ENCODE measurements at regions not wholly inside any gene's neighbourhood (a gene's known extent, or its start where the extent isn't known, plus 50 kb on each side); places are given as distances from the start of the nearest gene placed in this dataset.

DNA sequence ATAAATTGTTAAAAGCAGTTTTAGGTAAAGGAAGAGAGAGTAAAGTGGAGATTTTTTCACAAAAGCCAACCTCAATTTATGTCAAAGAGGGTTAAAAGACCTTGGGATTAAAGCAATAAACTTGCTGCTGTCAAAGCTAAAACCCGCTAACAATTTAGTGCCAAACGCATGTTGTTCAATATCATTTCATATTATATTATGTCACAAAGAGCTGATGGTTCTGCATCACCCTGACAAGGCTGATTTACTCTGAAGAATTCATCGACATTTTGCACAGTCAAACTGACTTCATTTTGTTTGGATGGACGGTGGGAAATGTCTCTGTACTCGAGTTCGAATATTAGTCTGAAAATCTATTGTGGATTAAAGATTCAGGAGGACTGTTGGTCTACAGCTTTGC lies 315.8 kb upstream of the TSHZ3 start:
- no peak for FAIRE-seq

GRCh38 chr19:31666126-31666525 lies 316.9 kb upstream of the TSHZ3 start:
- no peak for DNase-seq (ENCODE audit: insufficient read length, low spot score)
- no peak for FAIRE-seq

More for the DNA sequence above, 315.8 kb upstream of the TSHZ3 start:
- TF ChIP-seq TAF1 (IDR thresholded peaks at IDR 0.05; ENCODE audit: low read depth, low read length) (no peak), SPI1 (IDR thresholded peaks at IDR 0.05; ENCODE audit: low read depth, low read length) (no peak), POLR2AphosphoS5 (IDR thresholded peaks at IDR 0.05; ENCODE audit: low read depth, low read length) (no peak), POLR2A (IDR thresholded peaks at IDR 0.05; ENCODE audit: low read depth, low read length) (no peak), PAX5 (IDR thresholded peaks at IDR 0.05; ENCODE audit: insufficient read depth, low read length, severe bottlenecking) (no peak), POU2F2 (IDR thresholded peaks at IDR 0.05; ENCODE audit: low read depth, low read length) (no peak)
- no peak for DNase-seq (ENCODE audit: insufficient read length, low spot score)

GRCh38 chr19:31667106-31667505 lies 317.9 kb upstream of the TSHZ3 start:
- FAIRE-seq: no peak
- TF ChIP-seq POLR2AphosphoS5 (IDR thresholded peaks at IDR 0.05; ENCODE audit: low read depth, low read length) (no peak), SPI1 (IDR thresholded peaks at IDR 0.05; ENCODE audit: low read depth, low read length) (no peak), POU2F2 (IDR thresholded peaks at IDR 0.05; ENCODE audit: low read depth, low read length) (no peak), POLR2A (IDR thresholded peaks at IDR 0.05; ENCODE audit: low read depth, low read length) (no peak), TAF1 (IDR thresholded peaks at IDR 0.05; ENCODE audit: low read depth, low read length) (no peak), PAX5 (IDR thresholded peaks at IDR 0.05; ENCODE audit: insufficient read depth, low read length, severe bottlenecking) (no peak)
- DNase-seq (ENCODE audit: insufficient read length, low spot score): no peak

More at GRCh38 chr19:31666126-31666525, 316.9 kb upstream of the TSHZ3 start:
- no peak for TF ChIP-seq POLR2AphosphoS5 (IDR thresholded peaks at IDR 0.05; ENCODE audit: low read depth, low read length)
- TF ChIP-seq SPI1 (IDR thresholded peaks at IDR 0.05; ENCODE audit: low read depth, low read length): no peak
- no peak for TF ChIP-seq PAX5 (IDR thresholded peaks at IDR 0.05; ENCODE audit: insufficient read depth, low read length, severe bottlenecking)
- no peak for TF ChIP-seq TAF1 (IDR thresholded peaks at IDR 0.05; ENCODE audit: low read depth, low read length)
- no peak for TF ChIP-seq POU2F2 (IDR thresholded peaks at IDR 0.05; ENCODE audit: low read depth, low read length)
- no peak for TF ChIP-seq POLR2A (IDR thresholded peaks at IDR 0.05; ENCODE audit: low read depth, low read length)

DNA sequence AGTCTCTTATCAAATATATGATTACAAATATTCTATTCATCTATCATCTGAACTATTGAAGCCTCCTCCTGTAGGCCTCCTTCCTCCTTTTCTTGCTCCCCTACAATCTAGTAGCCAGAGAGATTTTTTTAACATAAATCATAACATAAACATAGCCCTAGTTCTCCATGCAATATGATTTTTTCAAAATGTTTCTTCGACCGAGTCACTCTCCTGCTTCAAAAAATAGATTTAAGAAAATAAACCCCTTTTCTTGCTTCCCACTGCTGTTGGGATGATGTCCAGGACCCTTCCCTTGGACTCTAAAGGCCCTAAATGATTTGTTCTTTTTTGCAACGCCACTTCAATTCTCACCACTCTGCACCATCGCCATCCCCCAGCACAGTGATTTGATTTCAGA lies 319.7 kb upstream of the TSHZ3 start:
- no peak for TF ChIP-seq TAF1 (IDR thresholded peaks at IDR 0.05; ENCODE audit: low read depth, low read length)
- no peak for DNase-seq (ENCODE audit: insufficient read length, low spot score)
- FAIRE-seq: no peak

GRCh38 chr19:31670931-31671330 lies 321.7 kb upstream of the TSHZ3 start:
- DNase-seq (ENCODE audit: insufficient read length, low spot score) (no peak), FAIRE-seq (no peak)
- TF ChIP-seq POU2F2 (IDR thresholded peaks at IDR 0.05; ENCODE audit: low read depth, low read length) (no peak), PAX5 (IDR thresholded peaks at IDR 0.05; ENCODE audit: insufficient read depth, low read length, severe bottlenecking) (no peak), POLR2AphosphoS5 (IDR thresholded peaks at IDR 0.05; ENCODE audit: low read depth, low read length) (no peak), POLR2A (IDR thresholded peaks at IDR 0.05; ENCODE audit: low read depth, low read length) (no peak)

DNA sequence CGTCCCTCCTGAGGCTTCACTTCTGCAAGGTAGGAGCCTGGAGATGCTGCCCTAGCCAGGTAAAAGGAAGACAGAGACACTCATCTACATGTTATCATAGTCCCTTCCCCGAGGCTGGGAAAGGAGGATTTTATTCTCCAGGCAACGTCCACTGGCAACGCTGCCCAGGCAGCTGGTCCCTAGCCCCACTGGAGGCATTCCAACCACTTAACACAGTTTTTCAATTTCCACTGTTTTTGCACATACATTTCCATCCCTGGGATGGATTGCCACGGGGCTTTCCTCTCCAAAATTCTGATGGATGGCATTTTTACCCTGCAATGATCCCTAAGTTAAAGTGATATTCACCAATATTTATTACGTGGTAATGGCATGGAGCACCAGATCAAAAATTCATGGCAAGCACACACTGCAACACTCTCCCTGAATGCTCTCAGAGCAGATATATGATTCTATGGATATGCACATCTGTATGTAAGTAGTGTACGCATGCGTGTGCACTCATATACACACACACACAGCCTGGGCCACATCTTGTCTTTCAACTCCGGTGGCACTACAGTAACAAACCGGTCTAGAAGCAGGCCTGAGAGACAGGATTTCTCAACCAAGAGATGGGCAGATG lies 322.3 kb upstream of the TSHZ3 start:
- FAIRE-seq (no peak), DNase-seq (ENCODE audit: insufficient read length, low spot score) (no peak)
- TF ChIP-seq POU2F2 (IDR thresholded peaks at IDR 0.05; ENCODE audit: low read depth, low read length) (no peak), TAF1 (IDR thresholded peaks at IDR 0.05; ENCODE audit: low read depth, low read length) (no peak), PAX5 (IDR thresholded peaks at IDR 0.05; ENCODE audit: insufficient read depth, low read length, severe bottlenecking) (no peak), SPI1 (IDR thresholded peaks at IDR 0.05; ENCODE audit: low read depth, low read length) (no peak), POLR2AphosphoS5 (IDR thresholded peaks at IDR 0.05; ENCODE audit: low read depth, low read length) (no peak), POLR2A (IDR thresholded peaks at IDR 0.05; ENCODE audit: low read depth, low read length) (no peak)

- no peak for TF ChIP-seq TAF1 (IDR thresholded peaks at IDR 0.05; ENCODE audit: low read depth, low read length)
- no peak for TF ChIP-seq POLR2A (IDR thresholded peaks at IDR 0.05; ENCODE audit: low read depth, low read length)
- TF ChIP-seq SPI1 (IDR thresholded peaks at IDR 0.05; ENCODE audit: low read depth, low read length): no peak
- no peak for TF ChIP-seq POLR2AphosphoS5 (IDR thresholded peaks at IDR 0.05; ENCODE audit: low read depth, low read length)
- TF ChIP-seq PAX5 (IDR thresholded peaks at IDR 0.05; ENCODE audit: insufficient read depth, low read length, severe bottlenecking): no peak
- no peak for TF ChIP-seq POU2F2 (IDR thresholded peaks at IDR 0.05; ENCODE audit: low read depth, low read length)
- DNase-seq (ENCODE audit: insufficient read length, low spot score): no peak
- no peak for FAIRE-seq
Measured at GRCh38 chr19:31674503-31675192, 325.4 kb upstream of the TSHZ3 start.

DNA sequence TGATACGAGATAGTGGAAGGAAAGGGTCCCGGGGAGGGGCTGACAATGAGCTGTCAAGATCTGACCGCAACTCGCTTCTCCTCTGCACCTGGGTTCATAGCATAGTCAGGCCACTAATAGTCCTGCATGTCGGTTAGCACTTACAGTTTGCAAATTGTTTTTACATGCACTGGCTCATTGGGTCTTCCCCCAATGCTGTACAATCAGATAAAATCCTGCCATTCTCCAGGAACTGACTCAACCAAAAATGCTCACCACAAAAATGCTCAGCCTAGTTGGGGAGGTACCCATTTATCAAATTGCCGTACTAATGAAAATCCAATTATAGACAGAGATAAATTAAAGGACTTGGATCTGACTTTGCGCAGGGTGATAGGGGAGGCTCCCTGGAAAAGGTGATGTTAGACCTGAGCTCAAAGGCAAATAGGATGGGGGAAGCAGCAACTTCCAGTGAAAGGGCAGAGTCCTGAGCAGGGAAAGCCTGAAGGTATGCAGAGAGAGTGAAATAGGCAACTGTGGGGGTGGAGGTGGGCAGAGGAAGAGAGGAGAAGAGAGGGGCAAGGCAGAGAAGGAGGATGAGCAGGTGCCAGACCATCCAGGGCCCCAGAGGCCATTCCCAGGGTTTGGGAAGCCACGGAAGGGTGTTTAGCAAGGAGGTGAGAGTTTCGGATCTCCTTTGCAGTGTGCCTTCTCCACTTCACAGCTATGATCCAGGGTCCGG lies 326.1 kb upstream of the TSHZ3 start:
- DNase-seq (ENCODE audit: insufficient read length, low spot score) (no peak), FAIRE-seq (no peak)

GRCh38 chr19:31676271-31677004 lies 327.2 kb upstream of the TSHZ3 start:
- TF ChIP-seq POU2F2 (IDR thresholded peaks at IDR 0.05; ENCODE audit: low read depth, low read length) (no peak), SPI1 (IDR thresholded peaks at IDR 0.05; ENCODE audit: low read depth, low read length) (no peak)
- FAIRE-seq: no peak
- DNase-seq (ENCODE audit: insufficient read length, low spot score): no peak

More for the DNA sequence above, 326.1 kb upstream of the TSHZ3 start:
- TF ChIP-seq PAX5 (IDR thresholded peaks at IDR 0.05; ENCODE audit: insufficient read depth, low read length, severe bottlenecking): no peak
- TF ChIP-seq POU2F2 (IDR thresholded peaks at IDR 0.05; ENCODE audit: low read depth, low read length): no peak
- no peak for TF ChIP-seq SPI1 (IDR thresholded peaks at IDR 0.05; ENCODE audit: low read depth, low read length)
- TF ChIP-seq TAF1 (IDR thresholded peaks at IDR 0.05; ENCODE audit: low read depth, low read length): no peak
- no peak for TF ChIP-seq POLR2AphosphoS5 (IDR thresholded peaks at IDR 0.05; ENCODE audit: low read depth, low read length)
- no peak for TF ChIP-seq POLR2A (IDR thresholded peaks at IDR 0.05; ENCODE audit: low read depth, low read length)
